ENCODE measurements at regions not wholly inside any gene's neighbourhood (a gene's known extent, or its start where the extent isn't known, plus 50 kb on each side); places are given as distances from the start of the nearest gene placed in this dataset.

GRCh38 chr10:128624656-128625530 is 498.7 kb upstream of the MKI67 start:
- no peak overlapping the region for H3K4me3 ChIP-seq (replicated peaks; ENCODE audit: low read depth, low read length)
- DNase-seq (ENCODE audit: extremely low read depth, low read depth) = no peak
- TF ChIP-seq CTCF (IDR thresholded peaks at IDR 0.05; ENCODE audit: low read depth, low read length, missing control alignments) = no peak

GRCh38 chr10:128625926-128626325 is 499.7 kb upstream of the MKI67 start:
- DNase-seq (ENCODE audit: extremely low read depth, low read depth) = no peak
- TF ChIP-seq CTCF (IDR thresholded peaks at IDR 0.05; ENCODE audit: low read depth, low read length, missing control alignments) = no peak
- H3K4me3 ChIP-seq (replicated peaks; ENCODE audit: low read depth, low read length) = no peak overlapping the region

GRCh38 chr10:128626397-128627000 is 500.3 kb upstream of the MKI67 start:
- TF ChIP-seq CTCF (IDR thresholded peaks at IDR 0.05; ENCODE audit: low read depth, low read length, missing control alignments) = no peak
- no peak for DNase-seq (ENCODE audit: extremely low read depth, low read depth)
- no peak overlapping the region for H3K4me3 ChIP-seq (replicated peaks; ENCODE audit: low read depth, low read length)

- TF ChIP-seq CTCF (IDR thresholded peaks at IDR 0.05; ENCODE audit: low read depth, low read length, missing control alignments) = no peak
- no peak for DNase-seq (ENCODE audit: extremely low read depth, low read depth)
Observed at GRCh38 chr10:128627811-128628210, 501.6 kb upstream of the MKI67 start.

GRCh38 chr10:128628252-128628651 is 502.0 kb upstream of the MKI67 start:
- no peak for TF ChIP-seq CTCF (IDR thresholded peaks at IDR 0.05; ENCODE audit: low read depth, low read length, missing control alignments)
- DNase-seq (ENCODE audit: extremely low read depth, low read depth) = no peak
- no peak overlapping the region for H3K4me3 ChIP-seq (replicated peaks; ENCODE audit: low read depth, low read length)

More at GRCh38 chr10:128627811-128628210, 501.6 kb upstream of the MKI67 start:
- H3K4me3 ChIP-seq (replicated peaks; ENCODE audit: low read depth, low read length) = no peak overlapping the region

GRCh38 chr10:128629111-128630096 is 503.2 kb upstream of the MKI67 start:
- H3K4me3 ChIP-seq (replicated peaks; ENCODE audit: low read depth, low read length) = no peak overlapping the region
- no peak for DNase-seq (ENCODE audit: extremely low read depth, low read depth)
- no peak for TF ChIP-seq CTCF (IDR thresholded peaks at IDR 0.05; ENCODE audit: low read depth, low read length, missing control alignments)

Measured in HFF-Myc (cell line).